Transverse colon (tissue), 3 donors: ENCODE measurements at regions not wholly inside any gene's neighbourhood (a gene's known extent, or its start where the extent isn't known, plus 50 kb on each side); places are given as distances from the start of the nearest gene placed in this dataset.

ENCODE experiments used
- CTCF ChIP-seq, 5 experiments: fragments of 200-600 bp in 3 of 5; fragments of 450-650 bp in 2 of 5; sonication (generic) in 3 of 5; IDR thresholded peaks; 1 replicate in 2 of 5; 2 replicates in 3 of 5; pipeline ENCODE4 v1.5.1; 2016 to 2017; ENCODE audit warnings: antibody characterized with exemption in 5 of 5, inconsistent platforms in 3 of 5, mild to moderate bottlenecking in 2 of 5, moderate library complexity in 1 of 5
- EP300 ChIP-seq: sonication (generic); formaldehyde crosslinking; IDR thresholded peaks from one replicate; pipeline ENCODE4 v1.6.1; 2017; ENCODE audit warnings: antibody characterized with exemption, low read depth
- POLR2A ChIP-seq: fragments of 450-650 bp; IDR thresholded peaks from one replicate; pipeline ENCODE4 v1.6.1; 2016; ENCODE audit warnings: antibody characterized with exemption, mild to moderate bottlenecking, moderate library complexity

- no peak for TF ChIP-seq CTCF (IDR thresholded peaks at IDR 0.05)
- no peak for TF ChIP-seq EP300
- no peak for TF ChIP-seq POLR2A
Observed at GRCh38 chrX:122464341-122464740, 719.7 kb upstream of the GRIA3 start.
